GM10266 (cell line): ENCODE measurements at regions not wholly inside any gene's neighbourhood (a gene's known extent, or its start where the extent isn't known, plus 50 kb on each side); places are given as distances from the start of the nearest gene placed in this dataset.

Source experiments
- DNase-seq: peaks from one replicate; pipeline ENCODE4 v3.0.0; 2012; ENCODE audit errors: extremely low spot score
- CTCF ChIP-seq: IDR thresholded peaks from 2 replicates; pipeline ENCODE4 v1.5.1; 2012; ENCODE audit warnings: mild to moderate bottlenecking, low read depth; ENCODE audit not compliant: control insufficient read depth, insufficient read depth; ENCODE audit errors: missing control alignments

- no peak for TF ChIP-seq CTCF
- no peak for DNase-seq
Measured at GRCh38 chr12:88665071-88665470, 84.8 kb upstream of the KITLG start.

DNA sequence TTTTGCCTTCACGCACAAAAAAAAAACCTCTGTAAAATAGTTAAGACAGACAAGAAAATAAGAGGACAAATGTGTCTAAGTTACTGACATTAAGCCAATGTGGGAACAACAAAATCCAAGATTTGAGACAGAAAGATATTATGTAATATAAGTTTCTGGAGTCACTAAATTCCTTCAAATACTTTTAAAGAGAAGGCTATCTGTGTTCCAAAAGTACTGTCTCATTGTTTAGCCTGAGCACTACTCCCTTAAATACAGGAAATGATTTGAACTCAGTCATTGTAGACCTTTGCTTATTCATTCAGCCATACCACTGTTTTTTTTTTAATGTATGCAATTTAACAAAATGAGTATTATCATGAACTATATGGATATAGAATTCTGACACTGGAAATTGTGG is 82.7 kb upstream of the KITLG start:
- TF ChIP-seq CTCF: no peak
- no peak for DNase-seq

DNA sequence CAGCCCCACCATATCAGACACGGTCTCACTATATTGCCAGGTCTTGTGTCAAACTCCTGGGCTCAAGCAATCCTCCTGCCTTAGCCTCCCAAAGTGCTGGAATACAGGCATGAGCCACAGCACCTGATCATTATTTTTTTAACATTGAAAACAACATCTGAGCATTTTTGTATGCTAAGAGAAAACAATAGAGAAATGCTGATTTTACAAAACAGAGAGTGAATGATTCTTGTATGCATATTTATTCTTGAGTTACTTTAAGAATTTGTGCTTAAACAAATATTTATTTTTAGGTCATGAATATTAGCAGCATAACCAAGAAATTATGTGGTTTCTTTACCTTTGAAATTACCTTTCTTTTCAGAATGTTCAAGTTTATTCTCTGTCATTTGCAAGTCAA is 81.8 kb upstream of the KITLG start:
- no peak for DNase-seq
- TF ChIP-seq CTCF: no peak

GRCh38 chr12:88658009-88658408 is 77.7 kb upstream of the KITLG start:
- no peak for TF ChIP-seq CTCF
- DNase-seq: no peak

DNA sequence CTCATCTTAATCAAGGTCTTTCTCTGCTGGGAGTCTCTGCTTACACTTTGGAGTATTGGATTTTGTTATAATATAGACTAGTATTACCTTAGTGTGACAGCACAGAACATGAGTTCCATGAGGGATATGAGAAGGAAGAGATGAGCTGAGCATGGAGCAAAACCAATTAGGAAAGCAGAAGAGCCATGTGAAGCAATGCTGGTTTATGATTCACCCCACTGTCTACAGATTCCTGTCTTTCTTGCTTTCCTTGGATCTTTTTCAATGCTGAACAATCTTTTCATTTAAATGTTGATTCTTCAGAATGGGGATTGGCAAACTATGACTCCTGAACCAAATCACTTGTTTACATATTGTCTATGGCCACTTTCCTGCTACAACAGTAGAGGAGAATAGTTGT is 70.4 kb upstream of the KITLG start:
- no peak for DNase-seq
- TF ChIP-seq CTCF: no peak

GRCh38 chr12:88648625-88649024 is 68.4 kb upstream of the KITLG start:
- TF ChIP-seq CTCF: no peak
- no peak for DNase-seq

DNA sequence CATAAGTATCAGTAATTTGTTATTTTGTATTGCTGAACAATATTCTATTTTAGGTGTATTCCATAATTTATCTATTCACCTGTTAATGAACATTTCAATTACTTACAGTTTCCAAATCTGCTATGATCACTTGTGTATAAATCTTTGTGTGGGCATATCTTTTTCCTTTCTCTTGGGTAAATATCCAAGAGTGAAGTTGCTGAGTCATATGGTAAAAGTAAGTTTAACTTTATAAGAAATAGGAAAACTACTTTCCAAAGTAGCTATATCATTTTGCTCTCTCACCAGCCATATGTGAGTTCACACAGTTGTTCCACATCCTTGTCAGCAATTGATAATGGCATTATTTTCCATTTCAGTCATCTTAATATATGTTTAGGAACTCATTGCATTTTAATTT is 66.6 kb upstream of the KITLG start:
- no peak for TF ChIP-seq CTCF
- no peak for DNase-seq
